NCI-H2081 (cell line): ENCODE measurements at regions not wholly inside any gene's neighbourhood (a gene's known extent, or its start where the extent isn't known, plus 50 kb on each side); places are given as distances from the start of the nearest gene placed in this dataset.
"Not testable (repeated sequence)": the region's sequence is repeated elsewhere in the genome, so short reads cannot be mapped to it uniquely, and the experiment has no call there.

Source experiments
- DNase-seq, 2 experiments: peaks; one replicate each; lab custom pipeline; 2025; lab: John Stamatoyannopoulos, UW

DNA sequence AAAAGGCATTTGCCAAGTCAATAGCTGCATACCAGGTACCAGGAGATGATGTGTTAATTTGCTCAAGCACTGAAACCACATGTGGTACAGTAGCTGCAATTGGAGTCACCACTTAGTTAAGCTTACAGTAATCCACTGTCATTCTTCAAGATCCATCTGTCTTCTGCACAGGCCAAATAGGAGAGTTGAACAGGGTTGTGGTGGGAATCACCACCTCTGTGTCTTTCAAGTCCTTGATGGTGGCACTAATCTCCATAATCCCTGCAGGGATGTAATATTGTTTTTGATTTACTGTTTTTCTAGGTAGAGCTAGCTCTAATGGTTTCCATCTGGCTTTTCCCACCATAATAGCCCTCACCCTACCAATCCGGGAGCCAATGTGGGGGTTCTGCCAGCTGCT, 91.9 kb downstream of the FCRL5 start:
- no peak for DNase-seq

DNA sequence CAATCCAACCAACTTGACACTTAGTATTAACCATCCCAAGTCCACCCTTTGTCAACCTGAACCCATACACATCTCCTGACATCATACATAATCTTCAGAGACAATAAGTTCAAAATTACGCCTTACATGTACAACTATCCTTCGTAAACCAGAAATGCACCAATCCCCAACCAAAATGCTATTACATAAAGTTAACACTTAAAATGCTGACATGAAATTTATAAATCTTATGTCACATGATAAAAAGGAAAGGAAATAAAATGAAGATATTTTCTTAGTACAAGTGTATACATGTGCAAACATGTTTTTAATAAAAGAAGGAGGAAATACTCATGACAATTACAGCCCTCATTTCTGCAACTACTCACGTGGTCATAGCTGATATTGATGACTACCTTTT, 95.0 kb downstream of the FCRL5 start:
- no peak for DNase-seq

DNA sequence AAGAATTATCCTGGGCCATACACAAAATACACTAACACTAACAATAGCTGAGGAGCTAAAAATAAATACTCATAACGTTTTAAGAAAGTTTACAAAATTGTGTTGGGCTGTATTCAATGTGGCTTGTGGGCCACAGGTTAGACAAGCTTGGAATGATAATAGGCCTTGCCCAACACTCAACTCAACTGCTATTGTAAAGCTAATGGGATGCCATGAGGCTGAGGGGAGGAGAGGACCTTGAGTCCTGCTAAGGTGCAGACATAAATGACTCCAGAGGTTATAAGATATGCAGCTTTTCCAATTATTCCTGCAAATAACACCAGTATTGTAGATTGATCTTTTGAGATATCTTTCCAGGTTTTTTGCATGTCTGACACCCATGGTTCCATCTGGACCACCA, 97.0 kb downstream of the FCRL5 start:
- no peak for DNase-seq

DNA sequence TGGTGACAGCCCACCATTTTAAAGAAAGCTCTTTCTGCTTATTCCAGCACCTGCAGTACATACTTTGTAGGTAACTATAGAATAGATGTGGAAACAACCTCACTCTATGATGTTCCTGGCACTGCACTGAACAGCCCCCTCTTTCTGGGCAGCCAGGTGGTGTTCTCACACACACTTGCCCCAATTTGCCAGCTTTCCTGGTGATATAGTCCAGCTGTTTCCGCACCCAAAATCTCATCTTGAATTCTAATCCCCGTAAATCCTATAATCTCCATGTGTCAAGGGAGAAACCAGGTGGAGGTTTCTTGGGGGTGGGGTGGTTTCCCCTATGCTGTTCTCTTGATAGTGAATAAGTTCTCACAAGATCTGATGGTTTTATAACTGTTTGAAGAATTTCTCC, 102.2 kb downstream of the FCRL5 start:
- DNase-seq = no peak

DNA sequence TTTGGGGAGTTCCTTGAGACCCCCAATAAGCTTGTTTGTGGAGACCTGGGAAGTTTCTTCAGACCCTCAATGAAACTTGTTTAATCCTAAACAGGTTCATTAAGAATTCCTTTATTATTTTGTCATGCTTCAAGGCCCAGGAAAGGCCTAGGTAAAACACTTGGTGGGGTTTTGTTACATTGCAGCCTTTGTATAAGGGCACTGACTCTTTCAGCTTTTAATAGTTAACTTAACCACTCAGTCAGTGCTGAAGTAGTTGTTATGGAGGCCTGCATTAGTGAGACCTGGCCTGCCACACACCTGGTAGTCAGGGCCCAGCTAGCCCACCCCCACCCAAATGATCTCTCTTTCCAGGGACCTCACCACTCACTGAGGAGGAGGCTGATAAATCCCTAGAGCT, 103.7 kb downstream of the FCRL5 start:
- DNase-seq = no peak

DNA sequence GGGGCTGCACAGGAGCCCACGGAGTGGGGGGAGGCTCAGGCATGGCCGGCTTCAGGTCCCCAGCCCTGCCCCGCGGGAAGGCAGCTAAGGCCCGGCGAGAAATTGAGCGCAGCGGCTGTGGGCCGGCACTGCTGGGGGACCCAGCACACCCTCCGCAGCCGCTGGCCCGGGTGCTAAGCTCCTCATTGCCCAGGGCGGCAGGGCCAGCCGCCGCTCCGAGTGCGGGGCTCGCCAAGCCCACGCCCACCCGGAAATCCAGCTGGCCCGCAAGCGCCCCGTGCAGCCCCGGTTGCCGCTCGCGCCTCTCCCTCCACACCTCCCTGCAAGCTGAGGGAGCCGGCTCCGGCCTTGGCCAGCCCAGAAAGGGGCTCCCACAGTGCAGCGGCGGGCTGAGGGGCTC, 106.0 kb downstream of the FCRL5 start:
- not testable (repeated sequence) for DNase-seq

DNA sequence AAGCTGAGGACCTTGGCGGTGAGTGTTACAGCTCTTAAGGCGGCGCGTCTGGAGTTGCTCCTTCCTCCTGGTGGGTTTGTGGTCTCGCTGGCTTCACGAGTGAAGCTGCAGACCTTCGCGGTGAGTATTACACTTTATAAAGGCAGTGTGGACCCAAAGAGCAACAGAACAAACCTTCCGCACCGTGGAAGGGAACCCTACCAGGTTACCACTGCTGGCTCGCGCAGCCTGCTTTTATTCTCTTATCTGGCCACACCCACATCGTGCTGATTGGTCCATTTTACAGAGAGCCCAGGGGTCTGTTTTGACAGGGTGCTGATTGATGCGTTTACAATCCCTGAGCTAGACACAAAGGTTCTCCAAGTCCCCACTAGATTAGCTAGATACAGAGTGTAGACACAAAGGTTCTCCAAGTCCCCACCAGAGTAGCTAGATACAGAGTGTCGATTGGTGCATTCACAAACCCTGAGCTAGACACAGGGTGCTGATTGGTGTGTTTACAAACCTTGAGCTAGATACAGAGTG, 106.6 kb downstream of the FCRL5 start:
- not testable (repeated sequence) for DNase-seq

DNA sequence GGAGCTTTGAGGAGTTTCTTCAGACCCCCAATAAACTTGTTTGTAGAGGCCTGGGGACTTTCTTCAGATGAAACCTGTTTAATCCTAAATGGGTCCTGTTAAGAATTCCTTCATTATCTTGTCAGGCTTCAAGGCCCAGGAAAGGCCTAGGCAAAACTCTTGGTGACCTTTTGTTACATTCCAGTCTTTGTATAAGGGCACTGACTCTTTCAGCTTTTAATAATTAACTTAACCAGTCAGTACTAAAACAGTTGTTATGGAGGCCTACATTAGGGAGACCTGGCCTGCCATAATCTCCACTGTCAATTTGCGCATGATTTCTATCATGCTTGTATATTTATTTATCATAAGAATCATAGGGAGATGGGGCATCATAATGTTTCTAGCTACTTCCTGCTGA, 110.2 kb downstream of the FCRL5 start:
- DNase-seq = no peak

DNA sequence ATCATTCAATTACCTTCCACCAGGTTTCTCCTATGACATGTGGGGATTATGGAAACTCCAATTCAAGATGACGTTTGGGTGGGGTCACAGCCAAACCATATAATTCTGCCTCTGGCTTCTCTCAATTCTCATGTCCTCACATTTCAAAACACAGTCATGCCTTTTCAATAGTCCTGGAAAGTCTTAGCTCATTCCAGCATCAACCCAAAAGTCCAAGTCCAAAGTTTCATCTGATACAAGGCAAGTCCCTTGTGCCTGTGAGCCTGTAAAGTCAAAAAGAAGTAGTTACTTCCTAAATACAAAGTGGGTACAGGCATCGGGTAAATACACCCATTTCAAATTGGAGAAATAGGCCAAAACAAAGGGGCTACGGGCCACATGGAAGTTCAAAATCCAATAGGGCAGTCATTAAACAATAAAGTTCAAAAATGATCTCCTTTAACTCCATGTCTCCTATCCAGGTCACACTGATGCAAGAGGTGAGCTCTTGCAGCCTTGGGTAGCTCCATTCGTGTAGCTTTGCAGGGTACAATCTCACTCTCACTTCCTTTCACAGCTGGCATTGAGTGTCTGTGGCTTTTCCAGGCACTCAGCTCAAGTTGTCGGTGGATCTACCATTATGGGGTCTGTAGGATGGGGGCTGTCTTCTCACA, 112.9 kb downstream of the FCRL5 start:
- DNase-seq = no peak

DNA sequence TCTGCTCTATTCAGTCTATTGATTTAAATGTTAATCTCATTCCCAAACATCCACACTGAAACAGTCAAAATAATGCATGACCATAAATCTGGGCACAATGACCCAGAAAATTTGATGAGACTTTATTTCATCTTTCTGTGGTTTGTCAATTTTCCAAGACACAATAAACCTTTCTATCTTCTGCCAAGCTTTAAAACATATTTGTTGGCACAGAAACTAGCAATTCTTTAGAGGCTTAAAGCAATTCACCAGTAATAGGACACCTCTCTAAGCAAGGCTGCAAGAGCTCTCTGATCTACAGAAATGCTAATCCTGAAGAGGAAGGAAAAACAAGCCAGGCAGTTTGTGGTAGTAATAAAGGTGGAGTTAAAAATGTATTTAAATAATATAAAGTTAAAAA, 113.7 kb downstream of the FCRL5 start:
- DNase-seq = no peak

DNA sequence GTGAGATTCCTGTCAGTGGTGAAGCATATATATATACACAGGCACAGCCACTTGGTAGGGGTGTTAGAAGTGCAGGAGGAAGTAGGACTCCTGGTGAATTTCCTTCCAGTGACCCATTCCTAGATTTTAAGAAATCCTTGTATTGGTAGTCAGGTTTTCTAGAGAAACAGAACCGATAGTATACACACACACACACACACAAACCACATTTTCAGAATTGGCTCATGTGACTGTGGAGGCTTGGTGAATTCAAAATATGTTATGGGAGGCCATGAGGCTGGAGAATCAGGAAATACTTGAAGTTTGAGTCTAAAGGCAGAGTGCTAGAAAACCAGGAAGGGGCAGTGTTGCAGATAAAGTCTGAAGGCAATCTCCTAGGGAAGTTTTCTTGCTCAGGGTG, 114.2 kb downstream of the FCRL5 start:
- no peak for DNase-seq

DNA sequence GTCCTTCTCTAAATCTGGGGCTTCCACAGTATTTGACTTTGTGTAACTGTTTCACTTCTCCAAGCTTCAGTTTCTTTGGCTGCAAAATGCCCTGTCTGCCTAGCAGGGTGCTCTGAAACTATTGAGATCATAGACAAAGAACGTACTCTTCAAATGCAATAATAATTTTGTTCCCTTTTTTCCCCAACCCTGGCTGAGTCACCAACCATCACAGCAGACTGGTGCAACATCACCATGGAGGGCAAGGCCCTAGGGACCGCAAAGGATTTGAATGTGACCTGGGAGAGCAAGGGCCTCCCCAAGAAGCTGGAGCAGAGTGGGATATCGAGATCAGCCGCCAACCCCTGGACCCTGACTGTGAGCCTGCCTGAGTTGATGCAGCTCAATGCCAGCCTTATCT, 115.0 kb downstream of the FCRL5 start:
- DNase-seq = no peak

DNA sequence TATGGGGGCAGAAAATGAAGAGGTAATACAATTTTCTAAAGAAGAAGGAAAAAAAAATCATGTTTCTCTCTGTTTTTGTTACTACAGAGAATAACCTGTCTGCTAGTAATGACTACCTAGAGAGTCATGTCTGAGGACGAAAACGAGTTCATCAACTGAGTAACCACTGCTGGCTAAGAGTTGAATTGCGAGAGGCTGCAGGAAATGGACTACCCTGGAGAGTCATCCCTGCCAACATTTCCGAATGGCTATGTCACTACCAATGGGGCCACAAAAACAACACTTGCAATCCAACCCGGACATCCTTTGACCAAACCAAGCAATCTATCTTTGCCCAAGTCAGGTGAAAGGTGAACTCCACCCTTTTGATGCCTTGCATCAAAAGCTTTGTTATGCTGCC, 120.6 kb downstream of the FCRL5 start:
- no peak for DNase-seq

DNA sequence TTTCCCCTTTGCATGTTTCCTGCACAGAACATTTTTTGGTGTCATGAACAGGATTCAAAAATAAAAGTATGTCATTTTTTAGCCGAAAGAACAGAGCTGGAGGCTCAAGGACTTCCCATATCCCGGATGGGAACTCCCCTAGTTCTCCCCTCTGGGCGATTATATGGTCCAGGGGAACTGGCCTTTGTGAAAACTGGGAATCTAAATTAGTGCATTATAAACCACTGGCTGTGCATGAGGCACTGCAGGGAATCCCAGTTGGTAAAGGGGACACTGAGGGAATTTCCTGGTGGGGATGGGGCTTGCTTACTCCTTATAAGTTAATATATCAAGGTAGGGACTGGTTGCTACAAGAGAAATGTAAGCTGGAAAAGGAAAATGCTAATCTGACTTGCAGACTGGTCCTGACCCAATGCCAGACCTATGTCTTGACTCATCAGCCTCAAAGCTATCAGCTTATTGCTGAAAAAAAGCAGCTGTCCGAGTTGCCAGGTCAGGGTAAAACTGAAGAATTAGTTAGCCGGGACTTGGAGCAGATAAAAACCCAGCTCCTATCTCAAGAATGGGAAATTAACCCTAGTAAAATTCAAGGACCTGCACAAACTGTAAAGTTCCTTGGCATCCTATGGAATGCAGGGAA, 122.6 kb downstream of the FCRL5 start:
- DNase-seq = no peak

DNA sequence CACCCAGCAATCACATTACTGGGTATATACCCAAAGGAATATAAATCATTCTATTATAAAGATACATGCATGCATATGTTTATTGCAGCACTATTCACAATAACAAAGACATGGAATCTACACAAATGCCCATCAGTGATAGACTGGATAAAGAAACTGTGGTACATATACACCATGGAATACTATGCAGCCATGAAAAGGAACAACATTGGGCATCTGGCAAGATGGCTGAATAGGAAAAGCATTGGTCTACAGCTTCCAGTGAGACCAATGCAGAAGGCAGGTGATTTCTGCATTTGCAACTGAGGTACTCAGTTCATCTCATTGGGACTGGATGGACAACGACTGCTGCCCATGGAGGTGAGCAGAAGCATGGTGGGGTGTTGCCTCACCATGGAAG, 128.6 kb downstream of the FCRL5 start:
- DNase-seq = not testable (repeated sequence)

DNA sequence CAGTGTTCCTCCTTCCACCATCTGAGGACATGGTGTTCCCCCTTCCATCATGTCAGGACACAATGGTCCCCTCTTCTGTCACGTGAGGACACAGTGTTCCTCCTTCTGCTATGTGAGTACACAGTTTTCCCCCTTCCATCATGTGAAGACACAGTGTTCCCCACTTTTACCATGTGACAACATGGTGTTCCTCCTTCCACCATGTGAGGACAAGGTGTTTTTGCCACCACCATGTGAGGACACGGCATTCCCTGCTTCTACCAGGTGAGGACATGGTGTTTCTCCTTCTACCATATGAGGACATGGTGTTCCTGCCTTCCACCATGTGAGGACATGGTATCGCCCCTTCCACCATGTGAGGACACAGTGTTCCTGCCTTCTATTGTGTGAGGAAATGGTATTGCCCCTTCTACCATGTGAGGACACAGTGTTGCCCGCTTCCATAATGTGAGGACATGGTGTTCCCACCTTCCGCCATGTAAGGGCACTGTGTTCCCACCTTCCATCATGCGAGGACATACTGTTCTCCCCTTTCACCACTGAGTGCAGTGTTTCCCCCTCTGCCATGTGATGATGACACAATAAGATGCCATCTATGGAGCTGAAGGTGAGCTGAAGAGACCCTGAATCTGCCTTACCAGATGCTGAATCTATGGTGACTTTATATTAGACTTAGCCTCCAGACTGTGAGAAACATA, 132.3 kb downstream of the FCRL5 start:
- no peak for DNase-seq

DNA sequence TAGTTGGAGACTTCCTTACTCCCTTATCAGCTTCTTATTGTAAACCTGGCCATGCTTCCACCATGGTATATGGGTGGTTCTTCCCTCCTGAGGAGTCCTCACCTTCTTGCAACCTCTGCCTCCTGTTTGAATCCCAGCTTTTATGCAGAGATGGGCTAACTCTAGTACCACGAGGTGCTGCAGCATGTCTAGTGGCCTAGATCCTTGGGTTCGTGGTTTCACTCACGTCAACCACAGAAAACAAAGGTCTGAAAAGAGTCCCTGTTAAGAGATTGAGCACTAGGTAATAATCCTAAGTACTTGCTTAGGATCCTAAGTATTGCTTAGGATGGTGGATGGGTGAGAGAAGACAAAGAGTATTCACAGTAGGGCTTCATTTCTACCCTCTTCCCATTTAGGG, 133.7 kb downstream of the FCRL5 start:
- no peak for DNase-seq

DNA sequence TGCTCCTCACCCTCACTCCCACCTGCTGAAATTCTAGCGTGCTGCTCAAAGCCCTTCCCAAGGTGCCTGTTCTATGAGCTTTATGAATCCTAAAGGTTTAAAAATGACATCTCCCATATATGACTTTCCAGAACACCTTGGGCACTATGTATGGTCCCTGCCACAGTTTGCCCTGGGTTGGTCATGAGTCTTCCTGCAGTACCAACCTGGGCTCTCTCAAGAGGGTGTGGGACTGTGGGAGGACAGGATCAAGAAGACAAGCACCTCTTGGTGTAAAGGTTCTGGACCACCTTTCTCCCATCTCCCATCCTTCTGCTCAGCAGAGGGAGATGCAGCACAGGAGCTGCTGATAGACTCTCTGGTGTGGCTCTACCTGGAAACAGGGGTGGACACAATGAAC, 134.1 kb downstream of the FCRL5 start:
- no peak for DNase-seq

DNA sequence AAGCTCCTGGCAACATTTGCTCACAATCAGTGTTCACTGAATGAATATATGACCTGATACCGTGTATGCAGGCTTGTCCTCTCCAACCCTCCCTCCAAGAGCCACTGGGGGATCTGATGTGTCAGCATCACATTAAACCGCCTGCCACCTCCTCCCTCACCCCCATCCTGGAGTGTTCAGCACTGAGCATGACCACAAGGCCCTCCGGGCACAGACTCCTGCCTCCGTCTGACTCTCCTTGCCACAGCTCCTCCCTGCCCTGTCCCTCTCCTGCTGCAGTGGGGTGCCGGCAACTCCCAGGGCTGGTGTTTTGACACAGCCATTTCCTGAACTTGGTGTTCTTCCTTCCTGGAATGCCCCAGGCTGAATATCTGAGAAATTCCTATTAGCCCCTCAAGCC, 136.7 kb downstream of the FCRL5 start:
- no peak for DNase-seq

DNA sequence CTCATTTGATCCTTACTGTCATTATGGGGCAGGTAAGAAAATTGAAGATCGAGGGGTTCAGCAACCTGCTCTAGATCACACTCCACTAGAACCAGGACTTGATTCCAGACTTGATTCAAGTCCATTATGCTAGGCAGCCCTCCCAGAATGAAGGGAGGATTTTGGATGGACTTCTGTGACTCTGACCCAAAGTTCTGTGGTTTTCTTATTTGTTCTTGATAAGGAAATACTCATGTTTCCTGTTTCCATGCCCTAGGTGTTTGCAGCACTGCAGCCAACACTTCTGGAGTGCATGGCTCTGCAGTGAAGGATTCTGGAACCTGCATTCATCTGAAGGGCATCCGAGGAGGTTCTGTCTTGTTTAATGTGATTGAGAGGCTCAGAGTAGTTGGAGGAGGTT, 140.0 kb downstream of the FCRL5 start:
- DNase-seq = no peak

DNA sequence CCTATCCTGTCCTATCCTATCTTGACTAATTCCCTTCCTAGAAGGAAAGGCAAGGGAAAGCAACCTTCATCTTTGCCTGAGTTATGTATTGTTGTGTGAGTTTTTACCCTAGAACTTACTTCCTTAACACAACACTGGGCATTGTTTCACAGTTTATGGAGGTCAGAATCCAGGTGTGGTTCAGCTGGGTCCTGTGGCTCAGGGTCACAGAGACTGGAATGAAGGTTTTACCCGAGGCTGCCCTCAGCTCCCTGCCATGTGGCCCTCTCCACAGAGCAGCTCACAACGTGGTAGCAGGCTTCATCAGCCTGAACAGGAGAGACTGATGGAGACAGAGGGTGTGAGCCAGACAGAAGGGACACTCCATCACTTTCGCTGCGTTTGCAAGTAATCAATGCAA, 140.5 kb downstream of the FCRL5 start:
- no peak for DNase-seq

DNA sequence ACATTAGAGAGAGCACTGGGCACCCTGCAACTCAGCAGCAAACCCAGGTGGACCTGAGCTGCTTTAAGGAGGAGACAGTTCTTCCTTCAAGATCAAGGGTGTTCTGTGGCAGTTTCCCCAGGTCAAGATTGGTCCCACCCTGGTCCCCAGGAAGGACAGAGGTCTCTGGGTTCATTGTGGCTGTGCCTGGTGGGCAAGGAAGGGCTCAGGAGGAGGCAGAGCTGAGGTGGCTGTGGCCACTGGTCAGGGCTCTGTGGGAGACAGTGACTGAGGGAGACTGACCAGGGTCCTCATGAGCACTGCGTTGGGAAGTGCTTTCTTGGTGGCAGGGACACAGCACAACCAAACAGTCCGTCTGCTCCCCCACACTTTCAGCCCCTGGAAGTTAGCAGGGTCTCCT, 141.3 kb downstream of the FCRL5 start:
- DNase-seq = no peak

DNA sequence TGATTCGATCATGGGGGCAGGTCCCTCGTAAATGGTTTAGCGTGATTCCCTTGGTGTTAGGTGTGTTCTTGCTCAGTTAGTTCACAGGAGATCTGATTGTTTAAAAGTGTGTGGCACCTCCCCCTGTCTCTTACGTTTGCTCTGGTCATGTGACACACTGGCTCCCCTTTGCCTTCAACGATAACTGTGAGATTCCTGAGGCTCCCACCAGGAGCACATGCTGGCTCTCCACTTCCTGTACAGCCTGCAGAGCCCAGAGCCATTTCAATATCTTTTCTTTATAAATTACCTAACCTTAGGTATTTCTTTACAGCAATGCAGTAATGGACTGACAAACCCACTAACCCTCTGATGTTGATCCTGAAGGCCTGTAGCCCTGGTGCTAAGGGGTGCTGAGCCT, 141.9 kb downstream of the FCRL5 start:
- DNase-seq = no peak
